ENCODE measurements at regions not wholly inside any gene's neighbourhood (a gene's known extent, or its start where the extent isn't known, plus 50 kb on each side); places are given as distances from the start of the nearest gene placed in this dataset.

DNA sequence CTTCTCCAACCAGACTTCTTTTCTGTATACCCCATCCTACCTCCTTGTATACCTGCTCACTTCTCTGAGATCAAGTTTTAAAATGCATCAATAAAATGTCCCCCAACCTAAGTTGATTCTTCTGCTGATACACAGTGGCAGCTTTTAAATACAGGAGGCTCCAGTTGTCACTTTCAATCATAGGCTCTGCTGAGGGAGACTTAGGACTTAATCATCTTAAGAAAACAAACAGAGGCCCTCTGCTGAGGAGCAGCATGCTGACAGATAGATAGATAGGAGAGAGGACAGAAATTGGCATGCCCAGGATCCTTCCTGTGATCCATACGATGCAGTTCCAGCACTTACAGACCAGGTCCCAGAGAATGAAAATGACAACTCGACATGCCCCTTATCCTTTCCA is 311.0 kb upstream of the PROX1 start:
- intact Hi-C loops (cut with micrococcal nuclease): no loop called here

DNA sequence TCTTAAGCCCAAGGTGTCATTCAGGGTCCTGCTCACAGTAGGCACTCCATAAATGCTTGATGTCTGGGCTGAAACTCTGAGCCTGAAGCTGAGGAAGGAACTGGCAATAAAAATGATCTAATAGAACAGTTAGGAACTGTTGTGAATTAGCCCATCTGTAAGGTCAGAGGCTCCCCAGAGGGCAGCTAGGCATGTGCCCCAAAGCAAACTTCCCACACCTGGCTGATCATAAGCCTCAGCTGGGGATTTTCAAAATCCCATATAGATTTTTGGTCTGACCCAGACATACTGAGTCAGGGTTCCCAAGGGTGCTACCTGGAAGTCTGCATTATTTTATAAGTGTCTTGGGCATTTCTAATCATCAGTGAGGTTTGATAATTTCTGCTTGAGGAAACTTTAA is 309.4 kb upstream of the PROX1 start:
- intact Hi-C loops (cut with micrococcal nuclease): no loop called here

DNA sequence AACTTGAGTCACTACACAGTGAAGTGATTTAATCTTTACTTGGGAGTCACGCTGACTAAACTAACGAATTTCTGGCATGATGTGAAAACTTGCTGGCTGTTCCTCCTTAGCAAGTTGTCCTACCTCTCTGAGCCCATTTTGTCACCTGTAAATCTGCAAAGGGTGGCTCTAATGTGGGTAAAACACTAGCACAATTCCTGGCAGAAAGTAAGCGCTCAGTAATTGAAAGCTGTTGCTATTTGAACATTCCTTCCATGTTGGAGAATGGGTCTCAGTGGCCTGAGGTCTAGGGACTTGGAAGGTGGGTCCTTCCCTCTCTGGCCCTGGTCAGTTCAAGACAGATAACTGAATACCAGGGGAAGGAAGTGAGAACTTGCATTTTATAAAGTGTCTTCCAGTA is 309.0 kb upstream of the PROX1 start:
- intact Hi-C loops (cut with micrococcal nuclease): no loop called here

- intact Hi-C loops (cut with micrococcal nuclease): no loop called here
Measured at GRCh38 chr1:213679153-213679552, 308.6 kb upstream of the PROX1 start.

DNA sequence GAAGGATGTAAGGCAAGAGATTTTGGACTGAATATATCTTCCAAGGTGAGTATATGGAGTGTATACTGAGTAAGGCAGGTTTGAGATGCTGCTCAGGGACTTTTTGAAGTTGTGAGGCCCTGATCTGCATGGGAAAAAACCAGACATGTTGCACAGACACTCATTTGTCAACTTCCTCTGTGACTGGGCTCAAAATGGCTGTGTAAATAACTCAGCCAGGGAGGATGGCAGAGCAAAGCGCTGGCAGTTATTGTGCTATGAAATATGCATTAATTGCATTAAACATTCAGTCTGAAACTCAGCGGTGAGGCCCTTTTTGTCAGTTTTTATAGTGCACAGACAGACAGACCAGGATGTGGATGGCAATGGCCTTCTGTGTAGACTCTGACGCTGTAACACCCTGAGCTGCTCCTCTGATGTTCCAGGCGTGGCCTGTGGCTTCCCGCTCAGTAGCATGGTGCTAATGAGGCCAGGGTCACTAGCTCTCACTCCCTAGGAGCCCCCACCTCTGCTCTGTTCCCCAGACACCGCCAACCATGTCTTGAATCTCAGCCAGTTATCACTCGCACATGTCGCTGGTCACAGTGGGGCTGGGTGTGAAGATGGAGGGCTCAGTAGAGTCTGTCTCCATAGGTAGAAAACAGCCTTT is 307.0 kb upstream of the PROX1 start:
- intact Hi-C loops (cut with micrococcal nuclease): no loop called here

DNA sequence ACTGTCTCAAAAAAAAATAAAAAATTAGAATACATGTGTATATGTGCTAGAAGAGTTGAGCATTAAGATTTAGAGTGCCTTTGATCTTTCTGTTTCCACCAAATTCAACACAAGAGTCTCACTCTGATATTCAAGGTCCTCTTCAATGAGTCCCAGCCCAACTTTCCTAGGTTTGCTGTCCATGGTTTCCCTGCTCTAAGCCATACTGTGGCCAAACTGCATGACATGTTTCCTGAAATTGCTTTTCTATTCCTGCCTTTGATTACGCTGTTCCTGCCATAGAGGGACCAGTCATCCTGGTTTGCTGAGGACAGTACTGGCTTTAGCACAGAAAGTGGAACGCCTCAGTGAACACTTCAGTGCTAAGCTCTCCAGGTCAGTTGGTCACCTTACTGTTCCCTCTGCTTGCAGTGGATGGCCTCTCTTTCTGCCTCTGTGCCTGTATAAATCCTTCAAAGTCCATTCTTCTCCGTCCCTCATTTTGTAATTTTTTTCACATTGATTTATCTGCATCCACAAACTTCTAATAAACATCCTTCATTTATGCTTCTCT is 305.9 kb upstream of the PROX1 start:
- intact Hi-C loops (cut with micrococcal nuclease): no loop called here

GRCh38 chr1:213683529-213683928 is 304.2 kb upstream of the PROX1 start:
- intact Hi-C loops (cut with micrococcal nuclease): no loop called here

- intact Hi-C loops (cut with micrococcal nuclease): no loop called here
Measured at GRCh38 chr1:213684454-213684853, 303.3 kb upstream of the PROX1 start.

DNA sequence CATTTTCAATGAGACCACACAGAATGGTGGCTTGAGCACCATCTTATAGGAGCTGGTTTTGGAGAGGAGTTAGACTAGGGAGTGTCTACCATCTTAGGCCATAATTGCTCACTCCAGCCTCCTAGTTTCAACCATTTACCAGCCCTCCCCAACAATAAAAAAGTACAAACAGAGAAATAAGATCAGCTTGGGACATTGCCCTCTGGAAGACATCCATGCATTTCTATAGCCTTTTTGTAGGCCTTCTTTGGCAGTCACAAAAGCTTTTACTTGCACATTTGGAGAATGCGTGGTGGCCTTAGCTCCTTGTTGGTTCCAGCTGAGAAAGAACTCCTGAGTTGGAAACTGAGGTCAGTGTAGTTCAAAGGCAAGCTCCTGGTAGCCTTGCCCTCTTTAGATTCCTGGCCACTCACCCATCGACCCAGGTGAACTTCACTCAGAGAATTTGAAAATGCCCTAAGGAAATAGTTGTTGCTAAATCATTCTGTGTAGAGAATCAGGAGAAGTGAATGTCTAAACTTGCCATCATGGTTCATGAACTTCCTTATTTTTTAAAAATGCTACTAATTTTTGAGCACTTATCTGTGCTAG is 301.7 kb upstream of the PROX1 start:
- intact Hi-C loops (cut with micrococcal nuclease): no loop called here

- intact Hi-C loops (cut with micrococcal nuclease): no loop called here
Measured at GRCh38 chr1:213686983-213687382, 300.8 kb upstream of the PROX1 start.

- intact Hi-C loops (cut with micrococcal nuclease): no loop called here
Measured at GRCh38 chr1:213687832-213688231, 299.9 kb upstream of the PROX1 start.

GRCh38 chr1:213688655-213689054 is 299.1 kb upstream of the PROX1 start:
- intact Hi-C loops (cut with micrococcal nuclease): no loop called here

GRCh38 chr1:213689260-213689659 is 298.5 kb upstream of the PROX1 start:
- intact Hi-C loops (cut with micrococcal nuclease): no loop called here

DNA sequence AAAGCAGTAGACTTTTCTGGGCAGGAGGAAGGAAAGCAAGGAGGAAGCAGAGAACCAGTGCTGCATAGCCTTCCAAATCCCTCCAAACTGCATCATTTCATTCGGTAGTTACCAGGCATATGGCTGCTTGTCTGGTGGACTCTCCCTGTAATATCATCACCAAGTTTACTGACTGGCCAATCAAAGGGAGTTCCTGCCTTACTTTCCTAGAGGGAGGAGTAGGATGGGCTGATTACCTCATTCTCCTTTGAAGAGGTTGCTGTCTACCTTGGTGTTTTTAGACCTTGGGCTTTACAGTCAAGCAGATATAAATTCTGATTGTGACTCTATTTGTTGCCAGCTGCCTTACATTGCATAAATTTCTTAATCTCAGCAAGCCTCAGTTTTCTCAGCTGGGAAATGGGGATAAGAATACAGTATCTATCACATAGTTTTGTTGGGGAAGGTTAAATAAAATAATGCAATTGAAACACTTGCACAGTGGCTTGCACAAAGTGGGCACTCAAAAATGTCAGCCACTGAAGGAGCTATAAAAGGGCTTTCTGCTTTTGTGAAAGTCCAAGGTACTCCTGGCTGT is 297.3 kb upstream of the PROX1 start:
- intact Hi-C loops (cut with micrococcal nuclease): no loop called here

- intact Hi-C loops (cut with micrococcal nuclease): no loop called here
Measured at GRCh38 chr1:213692321-213692720, 295.5 kb upstream of the PROX1 start.

- intact Hi-C loops (cut with micrococcal nuclease): no loop called here
Measured at GRCh38 chr1:213693864-213694263, 293.9 kb upstream of the PROX1 start.

GRCh38 chr1:213697192-213697802 is 290.5 kb upstream of the PROX1 start:
- intact Hi-C loops (cut with micrococcal nuclease): no loop called here

- intact Hi-C loops (cut with micrococcal nuclease): loop anchor here (2.0 kb wide), 1 partner anchor 65 kb away; no protein-coding TSS in a partner anchor
Measured at GRCh38 chr1:213698092-213698702, 289.6 kb upstream of the PROX1 start.

DNA sequence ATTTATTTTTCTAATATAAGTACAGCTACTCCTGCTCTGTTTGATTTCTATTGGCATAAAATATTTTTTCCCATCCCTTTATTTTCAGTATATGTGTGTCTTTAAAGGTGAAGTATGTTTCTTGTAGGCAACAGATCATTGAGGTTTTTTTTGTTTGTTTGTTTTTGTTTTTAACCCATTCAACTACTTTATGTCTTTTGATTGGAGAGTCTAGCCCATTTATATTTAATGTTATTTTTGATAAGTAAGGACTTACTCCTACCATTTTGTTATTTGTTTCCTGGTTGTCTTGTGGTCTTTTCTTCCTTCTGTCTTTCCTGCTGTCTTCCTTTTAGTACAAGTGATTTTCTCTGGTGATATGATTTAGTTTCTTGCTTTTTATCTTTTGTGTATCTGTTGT is 285.1 kb upstream of the PROX1 start:
- intact Hi-C loops (cut with micrococcal nuclease): no loop called here

- intact Hi-C loops (cut with micrococcal nuclease): no loop called here
Measured at GRCh38 chr1:213704941-213705340, 282.8 kb upstream of the PROX1 start.

GRCh38 chr1:213711833-213712490 is 275.8 kb upstream of the PROX1 start:
- intact Hi-C loops (cut with micrococcal nuclease): loop anchor here (10.0 kb wide), 1 partner anchor 273 kb away; the partner anchor contains the start of gene PROX1

All from T-helper 1 cell treated with Interleukin-12 subunit alpha and Interleukin-12 subunit beta and Interleukin-4 antibody, amounts not matched to agents 30 ng/mL and 1 ng/mL, for 36 hours (primary cell).